Activated CD4-positive, alpha-beta T cell treated with anti-CD3 and anti-CD28 coated beads for 48 hours (primary cell): ENCODE measurements at regions not wholly inside any gene's neighbourhood (a gene's known extent, or its start where the extent isn't known, plus 50 kb on each side); places are given as distances from the start of the nearest gene placed in this dataset.

Experiments
- DNase-seq: peaks from one replicate; pipeline ENCODE4 v3.0.0-alpha.2; 2020

DNA sequence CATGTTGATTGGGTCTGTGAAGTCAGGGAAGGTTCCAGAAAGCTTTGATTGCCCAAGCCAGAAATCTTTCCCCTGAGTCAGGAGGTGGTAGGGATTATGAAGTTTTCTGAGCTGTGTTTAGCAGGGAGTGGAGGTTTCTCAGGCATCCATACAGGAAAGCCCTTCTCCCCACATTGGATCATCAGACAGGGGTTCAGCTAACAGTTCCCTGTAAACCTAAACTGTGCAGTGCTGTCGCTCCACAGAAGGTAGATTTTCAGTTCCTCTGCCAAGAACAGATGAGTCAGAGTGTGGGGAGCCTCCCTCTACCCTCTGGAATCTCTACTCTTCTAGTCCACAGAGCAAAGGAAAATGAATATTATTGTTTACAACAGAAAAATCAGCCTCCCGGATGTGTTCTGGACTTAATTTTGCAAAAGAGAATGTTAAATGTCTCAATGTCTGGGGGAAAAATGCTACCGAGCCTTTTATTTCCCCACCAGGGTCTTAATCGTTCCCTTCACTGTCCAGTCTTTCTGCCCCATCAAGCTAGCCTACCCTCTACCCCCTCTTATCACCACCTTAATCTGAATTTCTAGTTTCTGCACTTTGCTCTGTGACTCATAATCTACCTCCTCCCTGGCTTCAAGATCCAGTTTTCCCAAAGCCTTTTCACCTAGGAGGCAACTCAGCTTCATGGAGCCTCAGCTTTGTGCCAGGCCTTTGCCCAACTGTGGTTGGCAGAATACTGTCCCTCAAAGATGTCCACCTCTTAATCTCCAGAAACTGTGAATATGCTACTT is 355.6 kb downstream of the PRDM2 start:
- DNase-seq, result no peak

DNA sequence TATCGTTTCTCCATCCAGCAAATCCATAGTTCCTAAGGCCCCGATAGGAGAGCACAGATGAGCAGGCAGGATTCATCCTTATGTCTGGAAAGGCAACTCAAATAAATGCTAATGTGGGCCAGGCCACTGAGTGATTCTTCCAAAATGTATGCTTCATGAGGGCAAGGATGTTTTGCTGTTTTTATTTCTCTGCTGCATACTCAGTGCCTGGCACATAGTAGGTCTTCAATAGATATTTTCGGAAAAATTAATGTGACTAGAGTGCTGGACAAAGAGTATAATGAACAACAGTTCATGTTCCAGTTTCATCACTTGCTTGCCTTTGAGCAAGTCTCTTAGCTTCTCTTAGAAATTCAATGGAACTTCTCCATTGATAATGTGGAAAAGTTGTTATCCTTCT is 357.7 kb downstream of the PRDM2 start:
- DNase-seq, result no peak

DNA sequence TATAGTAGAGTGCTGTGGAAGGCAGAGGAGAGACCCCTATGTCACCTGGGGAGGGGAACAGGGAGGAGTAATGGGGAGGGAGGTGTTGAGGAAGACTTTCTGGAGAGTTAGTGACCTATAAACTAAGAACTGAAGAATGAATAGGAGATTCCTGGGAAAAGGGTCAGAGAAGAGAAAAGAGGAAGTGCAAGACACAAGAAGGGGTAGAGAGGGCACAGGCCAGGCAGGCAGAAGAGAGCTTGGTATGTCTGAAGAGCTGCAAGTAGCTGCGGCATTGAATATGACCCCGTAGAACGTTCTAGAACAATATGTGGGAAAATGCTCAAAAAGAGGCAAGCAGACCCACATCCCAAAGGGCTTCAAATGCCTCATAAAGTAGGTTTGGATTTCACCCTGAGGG is 361.2 kb downstream of the PRDM2 start:
- no peak for DNase-seq

DNA sequence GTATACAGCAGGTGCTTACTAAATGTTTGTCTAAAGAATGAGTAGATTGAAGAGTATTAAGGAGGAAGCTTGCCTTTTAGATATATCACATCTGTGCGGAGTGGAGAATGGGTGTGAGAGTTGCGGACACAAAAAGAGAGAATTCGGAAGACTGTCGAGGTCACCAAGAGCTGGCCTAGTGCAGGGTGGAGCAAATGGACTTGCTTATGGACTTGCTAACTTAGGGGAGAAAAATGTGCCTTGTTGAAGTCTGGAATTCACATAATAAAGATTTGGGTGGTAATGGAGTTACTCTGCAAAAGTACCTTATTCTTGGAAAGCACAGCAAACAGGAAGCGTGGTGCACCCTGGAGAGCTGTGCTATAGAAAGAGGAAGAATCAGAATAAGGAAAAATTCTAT is 361.7 kb downstream of the PRDM2 start:
- DNase-seq, result no peak

DNA sequence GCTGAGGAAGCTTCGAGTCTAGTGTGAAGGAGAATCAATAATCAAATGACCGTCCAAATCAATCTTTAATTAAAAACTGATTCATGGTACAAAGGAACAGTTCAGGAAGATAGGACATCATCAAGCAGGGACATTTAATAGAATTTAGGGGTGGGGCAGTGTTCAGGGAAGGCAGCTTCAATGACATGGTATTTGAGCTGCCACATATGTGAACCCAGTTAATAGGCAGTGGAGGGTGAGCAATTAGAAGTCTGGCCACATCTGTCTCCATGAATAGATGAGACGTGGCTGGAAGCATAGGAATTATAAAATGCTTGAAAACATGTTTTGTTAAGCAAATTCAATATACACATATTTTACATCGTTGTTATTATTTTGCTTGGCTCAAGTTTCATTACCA is 362.7 kb downstream of the PRDM2 start:
- no peak for DNase-seq

DNA sequence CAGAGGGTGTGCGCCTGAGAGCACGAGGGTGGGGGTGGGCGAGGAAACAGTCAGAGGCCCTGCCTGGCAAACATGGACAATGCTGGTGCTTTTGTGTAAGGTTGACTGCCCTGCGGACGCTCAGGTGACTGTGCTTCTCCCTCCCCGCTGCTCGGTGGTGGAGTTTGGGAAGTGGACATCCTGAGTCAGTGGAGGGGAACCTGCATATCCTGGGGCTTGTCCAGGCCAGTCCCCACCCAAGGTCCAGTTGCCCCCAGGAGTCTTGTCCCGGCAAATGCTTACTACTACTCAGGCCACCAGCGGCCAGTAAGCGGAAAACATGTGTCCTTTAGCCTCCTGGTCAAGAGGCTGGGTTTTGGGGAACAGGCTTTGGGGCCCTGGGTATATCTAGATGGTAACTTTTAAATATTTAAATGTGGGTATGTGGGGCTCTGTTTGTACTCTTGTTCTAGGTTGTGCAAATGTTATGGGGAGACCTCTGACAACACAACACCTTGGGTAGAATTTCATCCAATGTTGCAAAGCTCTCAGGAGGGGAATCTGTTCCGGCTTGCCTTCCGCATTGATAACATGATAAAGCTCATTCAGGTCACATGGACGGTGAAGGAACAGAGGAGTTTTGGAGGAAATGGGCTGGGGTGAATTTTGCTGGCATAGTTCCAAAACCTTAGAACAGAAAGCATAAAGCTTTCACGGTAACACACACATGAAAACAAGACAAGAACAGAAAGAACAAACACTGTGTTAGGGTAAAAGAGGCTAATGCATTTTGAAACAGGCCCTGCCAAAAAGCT is 364.9 kb downstream of the PRDM2 start:
- DNase-seq, result no peak

DNA sequence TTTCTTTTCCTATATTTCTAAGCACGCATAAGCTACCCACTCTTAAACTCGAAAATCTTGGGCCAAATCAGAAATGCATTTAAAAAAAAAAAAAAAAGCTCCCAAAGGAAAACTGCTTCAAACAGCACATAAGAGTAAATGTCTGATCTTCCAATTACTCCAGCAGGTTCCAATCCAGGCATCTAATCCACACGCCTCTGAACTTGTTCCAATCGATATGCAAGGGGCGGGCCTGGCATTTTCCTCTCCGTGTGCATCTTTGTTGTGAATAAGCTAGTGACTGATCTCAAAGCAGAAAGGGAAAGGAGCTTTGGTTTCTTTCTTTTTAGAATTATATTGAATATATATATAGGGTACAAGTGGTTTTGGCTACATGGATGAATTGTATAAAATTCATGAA is 365.5 kb downstream of the PRDM2 start:
- DNase-seq, result no peak

DNA sequence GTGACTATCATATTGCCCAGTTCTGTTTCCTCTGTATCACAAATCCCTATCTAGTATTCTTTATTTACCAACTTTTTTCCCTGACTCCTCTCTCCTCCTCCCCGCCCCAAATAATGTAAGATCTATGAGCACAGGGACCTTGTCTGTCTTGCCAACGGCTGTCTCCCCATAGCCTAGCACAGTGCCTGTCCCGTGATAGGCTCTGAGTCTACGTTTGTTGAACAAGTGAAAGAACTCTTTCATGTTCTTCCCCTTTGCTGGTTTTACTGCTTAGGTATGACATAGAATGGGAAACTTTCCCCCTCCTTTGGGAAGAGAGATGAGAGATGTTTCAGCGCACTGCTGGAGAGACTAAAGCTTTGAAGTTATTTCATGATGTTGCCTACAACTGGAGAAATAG is 367.0 kb downstream of the PRDM2 start:
- no peak for DNase-seq

DNA sequence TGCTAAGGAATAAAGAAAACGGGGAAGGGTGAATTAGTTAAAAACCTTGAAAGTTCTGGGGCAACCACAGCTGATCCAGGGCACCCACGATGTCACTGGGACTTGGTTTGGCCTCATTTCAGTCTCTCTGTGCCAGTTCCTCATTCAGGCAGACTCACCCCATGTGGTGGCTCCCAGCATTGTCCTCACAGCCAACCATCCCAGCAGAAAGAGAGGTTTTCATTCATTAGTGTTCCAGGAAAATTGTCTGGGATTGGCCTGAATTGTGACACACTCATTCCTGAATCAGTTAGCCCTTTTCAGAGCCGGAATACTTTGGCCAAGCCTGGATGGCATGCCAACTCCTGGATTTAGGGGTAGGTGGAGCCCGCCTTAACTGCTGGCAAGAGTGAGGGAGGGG is 367.7 kb downstream of the PRDM2 start:
- DNase-seq, result no peak

DNA sequence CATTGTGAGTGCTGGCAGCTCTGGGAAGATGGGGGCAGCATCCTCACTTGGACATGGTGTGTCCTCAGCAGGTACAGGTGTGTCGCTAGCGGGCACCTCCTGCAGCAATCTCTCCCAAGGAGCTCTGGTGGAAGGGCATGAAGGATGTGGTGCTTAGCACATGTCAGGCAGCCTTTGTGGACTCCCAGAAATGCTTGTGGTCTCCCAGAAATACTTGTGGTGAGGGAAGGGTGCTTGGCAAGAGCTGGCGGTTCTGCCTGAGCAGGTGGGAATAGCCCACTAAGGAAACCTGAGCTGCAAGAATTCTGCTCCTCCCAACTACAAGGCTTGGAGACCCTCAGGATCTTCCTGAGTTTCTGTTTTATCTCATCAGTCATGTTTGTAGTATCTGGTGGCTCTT is 371.6 kb downstream of the PRDM2 start:
- DNase-seq, result no peak

DNA sequence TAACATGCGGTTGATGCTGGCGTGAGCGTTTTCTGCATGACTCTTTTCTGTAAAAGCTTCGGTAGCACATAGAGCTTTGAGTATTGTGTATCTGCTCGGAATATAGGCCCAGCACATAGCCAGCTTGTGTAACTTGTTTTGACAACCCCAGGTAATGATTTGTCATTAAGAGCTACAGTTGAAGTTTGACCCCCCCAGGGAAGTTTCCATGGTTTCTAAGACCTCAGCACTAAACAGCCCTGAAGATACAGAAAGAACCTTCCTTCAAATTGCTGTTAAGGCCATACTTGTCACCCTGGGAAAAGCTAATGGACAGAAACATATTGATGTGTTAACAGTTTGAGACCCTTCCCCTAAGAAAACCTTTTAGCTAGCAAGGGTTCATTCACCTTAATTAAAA is 380.7 kb downstream of the PRDM2 start:
- DNase-seq, result no peak

DNA sequence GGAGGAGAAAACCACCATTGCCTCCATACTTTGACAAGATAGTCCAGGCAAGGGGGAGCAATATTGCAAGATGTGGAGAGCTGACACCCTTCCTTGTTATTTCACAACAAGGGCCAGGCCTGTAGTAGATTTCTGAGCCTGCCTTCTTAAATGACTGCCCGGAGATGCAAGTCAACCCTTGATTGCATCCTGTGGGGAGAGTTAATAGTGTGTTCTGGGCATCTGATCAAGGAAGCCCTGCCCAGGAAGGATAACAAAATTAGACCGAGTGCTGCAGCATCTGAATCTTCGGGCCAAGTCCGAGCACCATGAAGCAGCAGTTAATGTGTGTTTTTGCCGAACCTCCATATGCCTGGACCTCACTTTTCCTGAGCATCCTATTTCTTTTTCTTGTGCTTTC is 382.3 kb downstream of the PRDM2 start:
- no peak for DNase-seq

DNA sequence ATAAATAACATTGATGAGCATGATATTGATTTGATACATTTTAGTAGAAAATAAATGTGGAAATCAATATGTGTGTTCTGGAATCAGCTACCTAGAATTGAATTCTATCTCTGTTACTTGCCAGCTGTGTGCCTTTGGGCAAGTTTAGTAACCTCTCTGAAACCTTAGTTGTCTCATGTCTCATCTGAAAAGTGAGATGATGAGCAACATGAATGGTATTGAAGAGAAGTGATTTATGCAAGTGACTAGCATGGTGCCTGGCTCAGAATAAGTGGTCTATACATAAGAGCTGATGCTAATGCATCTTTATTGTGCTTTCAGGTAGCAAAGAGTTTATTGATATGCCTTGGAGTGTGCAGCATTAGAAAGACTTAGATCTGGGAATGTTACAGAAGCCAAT is 383.3 kb downstream of the PRDM2 start:
- no peak for DNase-seq

DNA sequence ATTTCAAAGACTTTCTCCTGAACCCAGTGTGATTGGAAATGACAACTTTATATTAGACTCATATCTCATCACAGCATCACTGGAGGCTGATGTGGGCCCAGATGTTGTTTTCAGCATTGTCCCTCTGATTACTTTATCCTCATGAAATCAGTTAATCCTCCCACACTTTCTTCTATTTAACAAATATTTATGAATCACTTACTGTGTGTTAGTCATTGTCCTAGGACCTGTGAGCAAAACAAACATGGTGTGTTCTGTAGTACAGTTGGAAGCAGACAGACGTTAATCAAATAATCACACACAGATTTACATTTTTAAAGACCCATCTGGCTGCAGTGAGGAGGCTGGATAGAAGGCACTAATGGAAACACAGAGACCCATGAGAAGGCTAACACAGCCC is 383.7 kb downstream of the PRDM2 start:
- DNase-seq, result no peak

DNA sequence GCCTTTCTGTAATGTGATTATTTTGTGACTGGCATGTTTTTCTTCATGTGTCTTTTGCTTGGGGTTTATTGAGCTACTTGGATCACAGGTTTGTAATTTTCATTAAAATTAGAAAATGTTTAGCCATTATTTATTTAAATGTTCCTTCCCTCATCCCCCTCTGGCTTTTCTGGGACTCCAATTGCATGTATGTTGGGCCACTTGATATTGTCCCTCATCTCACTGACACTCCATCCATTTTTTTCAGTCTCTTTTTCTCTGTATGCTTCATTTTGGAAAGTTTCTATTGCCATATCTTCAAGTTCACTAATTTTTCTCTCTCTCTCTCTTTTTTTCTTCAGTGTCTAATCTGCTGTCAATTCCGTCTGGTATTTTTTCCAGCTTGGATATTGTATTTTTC is 390.1 kb downstream of the PRDM2 start:
- DNase-seq, result no peak

DNA sequence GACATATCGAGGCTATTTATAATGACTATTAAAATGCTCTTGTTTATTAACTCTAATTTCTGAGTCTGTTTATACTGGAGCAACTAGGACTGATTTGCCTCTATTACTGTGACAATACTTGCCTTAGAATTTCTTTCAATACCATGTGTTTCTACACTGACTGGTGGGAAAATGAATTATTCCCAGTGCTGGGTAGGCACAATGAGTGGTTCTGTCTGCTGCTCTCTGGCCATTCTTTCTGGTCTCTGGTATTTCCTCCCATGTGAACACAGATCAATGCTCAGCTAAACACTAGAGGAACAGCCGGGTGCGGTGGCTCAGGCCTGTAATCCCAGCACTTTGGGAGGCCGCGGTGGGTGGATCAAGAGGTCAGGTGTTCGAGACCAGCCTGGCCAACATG is 390.5 kb downstream of the PRDM2 start:
- no peak for DNase-seq

DNA sequence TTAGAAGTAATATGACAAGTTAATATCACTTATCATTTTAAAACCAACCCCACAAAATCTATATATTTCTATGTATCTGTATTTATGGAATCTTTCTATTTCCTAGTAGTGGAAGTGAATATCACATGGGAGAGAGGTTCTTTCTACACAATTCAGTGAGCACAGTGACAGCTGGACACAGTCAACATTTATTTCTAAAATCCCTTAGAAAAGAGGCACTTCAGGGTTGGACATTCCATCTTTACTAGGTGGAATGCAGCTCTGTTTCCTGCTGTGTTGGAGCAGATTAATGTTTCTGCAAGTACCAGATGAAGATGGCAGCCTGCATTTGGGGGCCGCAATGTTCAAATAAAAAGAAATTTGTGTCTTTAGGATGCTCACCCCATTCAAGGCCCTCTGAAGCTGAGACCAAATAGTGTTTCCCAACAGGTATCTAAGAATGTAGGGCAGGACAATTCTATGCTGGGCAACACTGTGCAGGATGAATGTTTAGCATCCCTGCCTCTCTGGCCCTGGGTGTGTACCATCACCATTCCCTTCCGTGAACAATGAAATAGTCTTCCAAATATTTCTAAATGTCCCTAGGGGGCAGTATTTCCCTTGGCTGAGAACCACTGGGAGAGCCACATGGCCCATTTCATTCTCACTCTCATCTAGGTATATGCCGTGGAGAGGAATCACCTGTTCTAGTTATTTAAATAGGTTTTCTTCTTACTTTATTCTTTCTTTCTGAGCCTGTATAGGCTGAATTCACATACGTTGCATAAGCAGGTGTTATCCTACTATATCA is 394.8 kb downstream of the PRDM2 start:
- DNase-seq, result no peak

DNA sequence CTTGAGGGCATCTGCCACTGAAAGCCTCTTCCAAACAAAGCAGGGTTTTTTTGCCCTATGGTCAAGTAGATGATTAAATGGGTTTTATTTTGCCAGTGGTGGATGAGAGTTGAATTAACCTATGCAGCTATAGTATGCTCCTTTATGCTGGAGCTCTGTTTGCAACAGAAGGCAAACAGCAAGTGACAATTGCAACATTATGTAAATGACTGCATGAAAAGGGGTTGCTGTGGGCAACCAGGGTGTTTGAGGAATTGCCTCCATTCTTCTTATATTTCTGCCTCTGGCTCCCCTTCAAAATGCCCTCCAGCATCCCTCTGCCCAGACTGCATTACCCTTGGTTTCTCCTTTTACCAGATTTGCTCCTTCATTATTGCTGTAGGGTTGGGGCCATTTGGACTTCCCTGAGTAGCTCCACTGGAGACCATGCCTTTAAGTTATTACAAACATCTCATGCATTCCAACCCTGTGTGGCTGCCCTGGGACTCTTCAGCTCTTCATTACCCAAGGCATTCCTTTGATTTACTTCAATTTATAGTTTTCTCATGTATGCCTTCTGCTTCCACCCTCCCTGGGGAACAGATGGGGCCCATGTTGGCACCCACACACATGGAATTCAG is 398.4 kb downstream of the PRDM2 start:
- DNase-seq, result no peak

DNA sequence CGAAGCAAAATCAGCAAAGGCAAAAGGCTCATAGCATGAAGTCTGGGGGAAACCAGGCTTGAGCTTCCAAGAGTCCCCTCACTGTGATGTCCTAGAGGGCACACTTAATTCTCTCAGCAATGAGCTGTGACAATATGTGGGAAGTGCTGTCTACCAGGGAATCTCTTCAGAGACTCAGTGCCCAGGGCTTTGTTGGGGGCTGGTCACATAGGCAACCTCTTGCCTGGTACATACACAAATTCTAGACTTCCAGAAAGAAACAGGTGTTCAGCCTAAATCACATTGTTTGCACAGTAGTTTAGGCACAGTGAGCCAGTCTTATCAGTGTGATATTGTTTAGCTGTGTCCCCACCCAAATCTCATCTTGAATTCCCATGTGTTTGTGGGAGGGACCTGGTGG is 400.5 kb downstream of the PRDM2 start:
- DNase-seq, result no peak

DNA sequence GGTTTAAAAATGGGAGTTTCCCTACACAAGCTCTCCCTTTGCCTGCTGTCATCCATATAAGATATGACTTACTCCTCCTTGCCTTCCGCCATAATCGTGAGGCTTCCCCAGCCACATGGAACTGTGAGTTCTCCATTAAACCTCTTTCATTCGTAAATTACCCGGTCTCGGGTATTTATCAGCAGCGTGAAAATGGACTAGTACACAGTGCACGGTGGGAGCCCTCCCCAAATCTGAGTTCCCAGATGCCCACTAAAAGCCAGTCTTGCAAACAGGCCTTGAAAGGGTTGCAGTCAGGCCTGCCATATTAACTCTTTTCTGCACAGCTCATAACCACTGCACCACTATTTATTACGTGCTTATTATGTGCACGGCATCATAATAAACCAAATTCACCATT is 400.9 kb downstream of the PRDM2 start:
- no peak for DNase-seq

DNA sequence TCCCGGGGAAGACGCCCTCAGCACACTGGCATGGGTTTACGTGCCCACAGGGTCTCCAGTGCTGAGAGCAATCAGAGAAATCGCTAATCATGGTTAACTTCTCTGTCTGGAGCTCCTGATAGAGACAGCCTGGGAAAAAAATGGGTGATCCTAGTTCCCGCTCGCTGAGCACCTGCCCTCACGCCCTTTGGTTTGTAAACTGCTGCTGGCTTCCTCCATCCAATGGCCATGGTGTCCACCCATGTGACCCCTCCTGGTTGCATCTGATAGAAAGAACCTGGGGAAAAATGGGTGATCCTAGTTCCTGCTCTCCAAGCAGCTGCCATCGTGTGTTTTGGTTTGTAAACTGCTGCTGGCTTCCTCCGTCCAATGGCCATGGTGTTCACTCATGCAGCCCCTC is 402.2 kb downstream of the PRDM2 start:
- no peak for DNase-seq

DNA sequence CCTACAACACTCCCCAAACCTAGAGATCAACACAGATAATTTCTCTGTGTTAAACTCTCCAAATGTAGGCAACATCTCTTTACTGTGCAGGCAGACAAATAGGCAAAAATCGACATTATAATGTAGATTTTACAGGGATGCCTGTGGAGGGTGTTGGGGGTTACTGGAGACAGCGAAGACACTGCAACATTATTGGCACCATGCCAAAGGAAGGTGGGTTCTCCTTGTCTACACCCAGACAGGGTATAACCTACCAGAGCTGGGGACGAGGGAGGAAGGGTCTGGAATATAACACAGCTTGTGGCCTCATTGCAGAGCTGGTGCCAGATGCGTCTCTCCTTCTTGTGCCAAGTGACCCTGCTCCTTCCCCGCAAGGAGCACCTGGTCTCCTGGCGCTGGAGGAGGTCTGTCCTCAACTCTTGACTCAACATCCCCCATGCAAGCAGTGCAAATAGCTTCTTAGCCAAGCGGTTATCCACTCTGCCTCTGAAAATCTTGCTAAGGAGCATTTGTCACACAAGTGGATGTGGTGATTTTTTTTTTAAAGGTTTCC is 404.0 kb downstream of the PRDM2 start:
- DNase-seq, result no peak

DNA sequence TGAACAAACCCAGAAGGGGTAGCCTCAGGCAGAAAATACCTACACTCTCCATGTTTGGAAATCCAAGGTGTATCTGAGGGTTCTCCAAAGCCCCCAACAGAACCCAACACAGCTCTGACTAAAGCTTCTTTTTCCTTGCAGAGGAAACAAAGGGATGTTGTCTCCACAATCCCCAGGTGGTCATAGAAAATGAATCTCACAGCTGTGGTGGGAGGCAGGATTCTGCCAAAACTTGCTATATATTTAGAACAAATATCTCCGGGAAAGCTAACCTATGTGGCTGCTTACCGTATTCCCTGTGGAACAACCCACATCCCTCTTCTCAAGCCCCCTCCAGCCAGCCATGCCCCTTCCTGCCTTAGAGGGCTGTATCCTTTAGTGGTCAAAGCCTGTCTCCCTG is 406.1 kb downstream of the PRDM2 start:
- DNase-seq, result no peak
